CD4-positive, alpha-beta memory T cell (primary cell): ENCODE measurements at regions not wholly inside any gene's neighbourhood (a gene's known extent, or its start where the extent isn't known, plus 50 kb on each side); places are given as distances from the start of the nearest gene placed in this dataset.

ENCODE experiments used
- CTCF ChIA-PET: fragments of 350-600 bp; sonication (Branson Sonifier 250); formaldehyde crosslinking; loops from one replicate; lab custom pipeline; 2021; ENCODE audit warnings: inconsistent platforms; ENCODE audit not compliant: partially characterized antibody; lab: Charles Lee
- POLR2A ChIA-PET: fragments of 350-600 bp; sonication (Branson Sonifier 250); formaldehyde crosslinking; loops from one replicate; lab custom pipeline; 2021; ENCODE audit not compliant: partially characterized antibody; lab: Charles Lee
- DNase-seq, 5 donors: peaks; one replicate each; pipeline versions ENCODE4 v3.0.0 to v3.0.0-alpha.2; 2020 to 2022; ENCODE audit warnings: mixed read lengths in 1 of 5
- H3K27ac ChIP-seq: one replicate; pipeline ENCODE4 v1.7.0; 2013; ENCODE audit warnings: low read depth, low read length
- H3K27me3 ChIP-seq: 2 replicates; pipeline ENCODE4 v1.7.0; 2013; ENCODE audit warnings: mild to moderate bottlenecking, low read length, moderate library complexity; ENCODE audit not compliant: insufficient read depth
- H3K36me3 ChIP-seq: 2 replicates; pipeline ENCODE4 v1.7.0; 2013; ENCODE audit warnings: mild to moderate bottlenecking, low read length, moderate library complexity; ENCODE audit not compliant: insufficient read depth
- H3K4me1 ChIP-seq: 2 replicates; pipeline ENCODE4 v1.7.0; 2013; ENCODE audit warnings: mild to moderate bottlenecking, low read length, moderate library complexity; ENCODE audit not compliant: insufficient read depth
- H3K4me3 ChIP-seq, 2 donors: one replicate each; pipeline ENCODE4 v1.7.0; 2013; ENCODE audit warnings: low read length in 2 of 2, mild to moderate bottlenecking in 1 of 2
- H3K9me3 ChIP-seq, 2 donors: one replicate each; pipeline ENCODE4 v1.7.0; 2013; ENCODE audit warnings: low read length in 2 of 2, control low read depth in 1 of 2; ENCODE audit not compliant: control insufficient read depth in 1 of 2
- H3K27ac Mint-ChIP-seq, 7 donors: one replicate each; pipeline ENCODE4 v1.8.0; 2020 to 2021; ENCODE audit warnings: mixed read lengths in 7 of 7, mild to moderate bottlenecking in 6 of 7, inconsistent platforms in 3 of 7, moderate library complexity in 3 of 7
- H3K27me3 Mint-ChIP-seq, 2 donors: one replicate each; pipeline ENCODE4 v1.8.0; 2020 to 2021; ENCODE audit warnings: mixed read lengths in 2 of 2
- H3K36me3 Mint-ChIP-seq, 2 donors: one replicate each; pipeline ENCODE4 v1.8.0; 2020 to 2021; ENCODE audit warnings: mixed read lengths in 2 of 2, inconsistent platforms in 1 of 2, mild to moderate bottlenecking in 1 of 2
- H3K4me1 Mint-ChIP-seq, 4 donors: one replicate each; pipeline ENCODE4 v1.8.0; 2020 to 2021; ENCODE audit warnings: mixed read lengths in 4 of 4, mild to moderate bottlenecking in 1 of 4
- H3K4me3 Mint-ChIP-seq, 8 donors: one replicate each; pipeline ENCODE4 v1.8.0; 2020 to 2021; ENCODE audit warnings: mixed read lengths in 8 of 8, mild to moderate bottlenecking in 7 of 8, moderate library complexity in 6 of 8, inconsistent platforms in 3 of 8
- H3K9me3 Mint-ChIP-seq, 8 donors: one replicate each; pipeline ENCODE4 v1.8.0; 2020 to 2021; ENCODE audit warnings: mixed read lengths in 8 of 8, mild to moderate bottlenecking in 5 of 8, inconsistent platforms in 3 of 8, moderate library complexity in 1 of 8
- intact Hi-C: fragments of 100-400 bp; cut with micrococcal nuclease; formaldehyde crosslinking; loops from one replicate; pipeline ENCODE4 v1.15.1; 2023

- Histone ChIP-seq H3K9me3 (no peaks in the 10 kb centered on the region), H3K4me3 (no peak overlapping the region), H3K27me3 (no peaks in the 10 kb centered on the region), H3K27ac (no peak overlapping the region), H3K4me1 (no peaks in the 10 kb centered on the region), H3K36me3 (no peaks in the 10 kb centered on the region)
- POLR2A ChIA-PET: no interaction called here
- intact Hi-C loops: no loop called here
- H3K27ac Mint-ChIP-seq: peak overlapping the region in 2 of 7 donors; percentile 39 to 48
- H3K9me3 Mint-ChIP-seq: no peaks in the 10 kb centered on the region
- H3K36me3 Mint-ChIP-seq: peaks cover 0 to 4% of the 10 kb centered on the region in 2 donors
- H3K4me1 Mint-ChIP-seq: peaks cover 0 to 2% (median 0%) of the 10 kb centered on the region in 4 donors
- no peak overlapping the region for H3K4me3 Mint-ChIP-seq
- H3K27me3 Mint-ChIP-seq: no peaks in the 10 kb centered on the region
- DNase-seq: no peak
- CTCF ChIA-PET: no interaction called here
These were observed 173.3 kb upstream of the PARP11 start for GRCh38 chr12:4046495-4046840.

- no peaks in the 10 kb centered on the region for H3K36me3 ChIP-seq
- H3K27ac ChIP-seq: no peak overlapping the region
- Mint-ChIP-seq H3K4me1 (peaks cover 0 to 3% (median 0%) of the 10 kb centered on the region in 4 donors), H3K27ac (no peak overlapping the region), H3K27me3 (no peaks in the 10 kb centered on the region), H3K4me3 (no peak overlapping the region), H3K9me3 (no peaks in the 10 kb centered on the region), H3K36me3 (peaks cover 0 to 4% of the 10 kb centered on the region in 2 donors)
- H3K4me1 ChIP-seq: no peaks in the 10 kb centered on the region
- no peaks in the 10 kb centered on the region for H3K27me3 ChIP-seq
- ChIA-PET CTCF (no interaction called here), POLR2A (no interaction called here)
- no peaks in the 10 kb centered on the region for H3K9me3 ChIP-seq
- no peak for DNase-seq
- intact Hi-C loops: no loop called here
- H3K4me3 ChIP-seq: no peak overlapping the region
These were observed 172.7 kb upstream of the PARP11 start for GRCh38 chr12:4045786-4046494.

GRCh38 chr12:4044736-4045730 lies 171.8 kb upstream of the PARP11 start:
- Mint-ChIP-seq H3K4me1 (peaks cover 0 to 3% (median 0%) of the 10 kb centered on the region in 4 donors), H3K4me3 (no peak overlapping the region), H3K27ac (no peak overlapping the region), H3K27me3 (no peaks in the 10 kb centered on the region), H3K9me3 (no peaks in the 10 kb centered on the region), H3K36me3 (peaks cover 0 to 4% of the 10 kb centered on the region in 2 donors)
- Histone ChIP-seq H3K4me1 (no peaks in the 10 kb centered on the region), H3K4me3 (no peak overlapping the region), H3K27ac (no peak overlapping the region), H3K9me3 (no peaks in the 10 kb centered on the region), H3K36me3 (no peaks in the 10 kb centered on the region), H3K27me3 (no peaks in the 10 kb centered on the region)
- intact Hi-C loops: no loop called here
- CTCF ChIA-PET: no interaction called here
- no peak for DNase-seq
- POLR2A ChIA-PET: no interaction called here

- POLR2A ChIA-PET: no interaction called here
- Mint-ChIP-seq H3K4me3 (no peak overlapping the region), H3K4me1 (peaks cover 0 to 3% (median 0%) of the 10 kb centered on the region in 4 donors), H3K27ac (no peak overlapping the region), H3K27me3 (no peaks in the 10 kb centered on the region), H3K9me3 (no peaks in the 10 kb centered on the region), H3K36me3 (peaks cover 0 to 4% of the 10 kb centered on the region in 2 donors)
- intact Hi-C loops: no loop called here
- Histone ChIP-seq H3K4me3 (no peak overlapping the region), H3K27me3 (no peaks in the 10 kb centered on the region), H3K9me3 (no peaks in the 10 kb centered on the region), H3K36me3 (no peaks in the 10 kb centered on the region), H3K4me1 (no peaks in the 10 kb centered on the region), H3K27ac (no peak overlapping the region)
- CTCF ChIA-PET: interaction anchor here (0.8 to 1.4 kb wide), 2 partner anchors 39 to 233 kb away, joined by 3 read pairs; no protein-coding TSS in a partner anchor
- no peak for DNase-seq
These were observed 170.9 kb upstream of the PARP11 start for GRCh38 chr12:4044101-4044500.

- H3K4me1 ChIP-seq: no peaks in the 10 kb centered on the region
- H3K4me3 Mint-ChIP-seq: no peak overlapping the region
- intact Hi-C loops: no loop called here
- H3K4me1 Mint-ChIP-seq: peaks cover 0 to 6% (median under 1%) of the 10 kb centered on the region in 4 donors
- DNase-seq: no peak
- no peak overlapping the region for H3K27ac Mint-ChIP-seq
- H3K27me3 Mint-ChIP-seq: no peaks in the 10 kb centered on the region
- no peaks in the 10 kb centered on the region for H3K27me3 ChIP-seq
- no peak overlapping the region for H3K27ac ChIP-seq
- H3K9me3 ChIP-seq: no peaks in the 10 kb centered on the region
- no peaks in the 10 kb centered on the region for H3K36me3 ChIP-seq
- H3K4me3 ChIP-seq: no peak overlapping the region
- CTCF ChIA-PET: interaction anchor here (4.5 to 8.8 kb wide), 4 partner anchors 44 to 236 kb away, joined by 22 to 146 read pairs (median 71); no protein-coding TSS in a partner anchor
- peaks cover 0 to 10% of the 10 kb centered on the region in 2 donors for H3K36me3 Mint-ChIP-seq
- H3K9me3 Mint-ChIP-seq: no peaks in the 10 kb centered on the region
- POLR2A ChIA-PET: no interaction called here
These were observed 168.1 kb upstream of the PARP11 start for GRCh38 chr12:4041187-4041885.

GRCh38 chr12:4039931-4040330 lies 166.7 kb upstream of the PARP11 start:
- no peaks in the 10 kb centered on the region for H3K27me3 Mint-ChIP-seq
- intact Hi-C loops: no loop called here

More at GRCh38 chr12:4039931-4040330, 166.7 kb upstream of the PARP11 start:
- DNase-seq: no peak
- CTCF ChIA-PET: interaction anchor here (1.3 to 8.8 kb wide), 6 partner anchors 43 to 238 kb away, joined by 7 to 146 read pairs (median 61); no protein-coding TSS in a partner anchor
- POLR2A ChIA-PET: interaction anchor here (0.7 to 3.1 kb wide), 2 partner anchors 155 to 236 kb away, joined by 3 to 15 read pairs; no protein-coding TSS in a partner anchor
- H3K4me3 ChIP-seq: no peak overlapping the region
- Mint-ChIP-seq H3K9me3 (no peaks in the 10 kb centered on the region), H3K4me1 (peaks cover 0 to 6% (median under 1%) of the 10 kb centered on the region in 4 donors), H3K4me3 (no peak overlapping the region), H3K27ac (peak overlapping the region in 1 of 7 donors; percentile 46), H3K36me3 (peaks cover 0 to 11% of the 10 kb centered on the region in 2 donors)
- H3K9me3 ChIP-seq: no peaks in the 10 kb centered on the region
- H3K27me3 ChIP-seq: no peaks in the 10 kb centered on the region
- no peak overlapping the region for H3K27ac ChIP-seq
- no peaks in the 10 kb centered on the region for H3K4me1 ChIP-seq
- H3K36me3 ChIP-seq: no peaks in the 10 kb centered on the region
